ENCODE measurements at regions not wholly inside any gene's neighbourhood (a gene's known extent, or its start where the extent isn't known, plus 50 kb on each side); places are given as distances from the start of the nearest gene placed in this dataset.

DNA sequence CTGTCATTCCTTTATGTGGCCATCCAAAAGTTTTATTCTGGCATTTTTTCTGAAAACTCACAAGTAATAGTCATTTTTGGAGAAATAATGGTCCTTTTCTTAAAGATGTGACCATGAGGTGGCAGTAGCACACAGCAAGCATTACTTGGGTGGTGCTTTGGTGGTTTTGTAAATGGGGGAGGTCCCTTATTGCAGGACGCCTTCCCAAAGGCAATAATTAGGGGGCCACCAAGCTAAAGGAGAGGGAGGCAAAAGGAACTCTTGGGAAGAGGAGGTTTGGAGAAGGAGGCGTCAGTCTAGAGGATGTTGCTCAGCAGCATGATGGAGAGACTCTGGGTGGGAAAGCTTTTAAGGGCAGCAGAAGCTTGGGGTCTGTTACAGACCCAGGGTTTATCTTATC lies 422.6 kb upstream of the MMS22L start:
- 18% methylated on average over 2 of the region's 2 CpGs for WGBS (ENCODE audit: insufficient coverage)
- no peak for TF ChIP-seq CTCF (IDR thresholded peaks at IDR 0.05)
- H3K27me3 Mint-ChIP-seq (ENCODE audit: low read depth in 2 of 2) = no peaks in the 10 kb centered on the region
- H3K36me3 ChIP-seq (ENCODE audit: control insufficient read depth, insufficient read depth, low read length) = no peaks in the 10 kb centered on the region
- no peaks in the 10 kb centered on the region for H3K36me3 Mint-ChIP-seq
- no peak overlapping the region for H3K27ac ChIP-seq (ENCODE audit: low read length)
- H3K27ac Mint-ChIP-seq = no peak overlapping the region
- no peak for ATAC-seq
- H3K27me3 ChIP-seq (ENCODE audit: control insufficient read depth, insufficient read depth, low read length) = no peaks in the 10 kb centered on the region
- peaks cover 2 to 7% of the 10 kb centered on the region in 2 donors for H3K9me3 Mint-ChIP-seq
- intact Hi-C loops (cut with micrococcal nuclease) = no loop called here
- no peak overlapping the region for H3K4me3 Mint-ChIP-seq
- H3K4me3 ChIP-seq (ENCODE audit: low read length) = no peak overlapping the region
- no peaks in the 10 kb centered on the region for H3K4me1 ChIP-seq (ENCODE audit: control insufficient read depth, insufficient read depth, low read length)
- no peaks in the 10 kb centered on the region for H3K4me1 Mint-ChIP-seq
- no peak for DNase-seq
- H3K9me3 ChIP-seq (ENCODE audit: control insufficient read depth, insufficient read depth, low read length) = peaks cover 3% of the 10 kb centered on the region

DNA sequence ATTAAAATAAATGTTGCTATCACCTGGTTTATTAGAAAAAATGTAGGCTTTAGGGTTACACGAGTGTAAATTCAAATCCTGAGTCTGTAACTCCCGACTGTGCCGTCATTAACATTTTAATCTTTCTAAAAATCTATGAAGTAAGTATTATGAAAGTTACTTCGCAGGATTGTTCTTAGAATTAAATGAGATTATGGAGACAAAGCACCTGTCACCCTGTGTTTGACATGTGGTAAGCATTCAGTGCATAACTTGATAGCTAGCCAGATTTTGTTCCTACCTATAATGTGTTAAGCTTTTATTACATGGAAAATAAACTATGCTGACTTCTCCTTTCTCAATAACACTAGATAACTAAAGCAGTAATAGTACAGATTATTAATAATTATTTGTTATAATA lies 429.7 kb upstream of the MMS22L start:
- no peaks in the 10 kb centered on the region for H3K27me3 Mint-ChIP-seq (ENCODE audit: low read depth in 2 of 2)
- no peaks in the 10 kb centered on the region for H3K36me3 Mint-ChIP-seq
- no peak overlapping the region for H3K4me3 Mint-ChIP-seq
- Histone ChIP-seq H3K4me3 (ENCODE audit: low read length) (no peak overlapping the region), H3K9me3 (ENCODE audit: control insufficient read depth, insufficient read depth, low read length) (no peaks in the 10 kb centered on the region), H3K36me3 (ENCODE audit: control insufficient read depth, insufficient read depth, low read length) (no peaks in the 10 kb centered on the region), H3K4me1 (ENCODE audit: control insufficient read depth, insufficient read depth, low read length) (no peaks in the 10 kb centered on the region), H3K27me3 (ENCODE audit: control insufficient read depth, insufficient read depth, low read length) (no peaks in the 10 kb centered on the region), H3K27ac (ENCODE audit: low read length) (no peak overlapping the region)
- WGBS (ENCODE audit: insufficient coverage) = 86% methylated on average over 4 of the region's 4 CpGs
- H3K9me3 Mint-ChIP-seq = peaks cover 12 to 18% of the 10 kb centered on the region in 2 donors
- no peak for TF ChIP-seq CTCF (IDR thresholded peaks at IDR 0.05)
- no peak for DNase-seq
- no peak overlapping the region for H3K27ac Mint-ChIP-seq
- intact Hi-C loops (cut with micrococcal nuclease) = no loop called here
- no peaks in the 10 kb centered on the region for H3K4me1 Mint-ChIP-seq
- ATAC-seq = no peak

- H3K4me1 ChIP-seq (ENCODE audit: control insufficient read depth, insufficient read depth, low read length) = no peaks in the 10 kb centered on the region
- Mint-ChIP-seq H3K4me1 (no peaks in the 10 kb centered on the region), H3K4me3 (no peak overlapping the region), H3K27ac (no peak overlapping the region), H3K36me3 (no peaks in the 10 kb centered on the region), H3K9me3 (peaks cover 12 to 16% of the 10 kb centered on the region in 2 donors), H3K27me3 (ENCODE audit: low read depth in 2 of 2) (no peaks in the 10 kb centered on the region)
- no peak for TF ChIP-seq CTCF (IDR thresholded peaks at IDR 0.05)
- H3K4me3 ChIP-seq (ENCODE audit: low read length) = no peak overlapping the region
- H3K27me3 ChIP-seq (ENCODE audit: control insufficient read depth, insufficient read depth, low read length) = no peaks in the 10 kb centered on the region
- no peaks in the 10 kb centered on the region for H3K36me3 ChIP-seq (ENCODE audit: control insufficient read depth, insufficient read depth, low read length)
- H3K27ac ChIP-seq (ENCODE audit: low read length) = no peak overlapping the region
- DNase-seq = no peak
- H3K9me3 ChIP-seq (ENCODE audit: control insufficient read depth, insufficient read depth, low read length) = no peaks in the 10 kb centered on the region
- no peak for ATAC-seq
- intact Hi-C loops (cut with micrococcal nuclease) = no loop called here
Observed at GRCh38 chr6:97714772-97715171, 431.8 kb upstream of the MMS22L start.

DNA sequence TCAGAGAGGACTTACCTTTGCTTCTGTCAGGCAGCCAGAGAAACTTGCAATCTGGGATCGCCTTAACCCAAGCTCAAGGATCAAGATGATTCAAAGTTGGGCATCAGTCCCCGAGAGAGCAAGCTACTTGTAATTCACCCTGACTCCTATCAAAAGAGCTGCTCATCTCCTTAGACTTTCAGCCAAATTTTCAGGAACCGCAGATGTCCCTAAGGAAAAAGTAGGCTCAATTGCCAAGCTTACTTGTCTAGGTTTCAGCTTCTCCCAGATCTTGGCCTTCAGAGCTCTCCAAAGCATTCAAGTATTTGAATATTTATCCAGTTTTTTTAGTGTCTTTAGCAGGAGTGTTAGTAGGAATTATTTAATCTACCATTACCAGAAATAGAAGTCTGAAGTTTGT lies 434.1 kb upstream of the MMS22L start:
- DNase-seq (no peak), ATAC-seq (no peak)
- Mint-ChIP-seq H3K27ac (no peak overlapping the region), H3K36me3 (no peaks in the 10 kb centered on the region), H3K27me3 (ENCODE audit: low read depth in 2 of 2) (no peaks in the 10 kb centered on the region), H3K9me3 (peaks cover 17% of the 10 kb centered on the region in 2 donors), H3K4me1 (no peaks in the 10 kb centered on the region), H3K4me3 (no peak overlapping the region)
- TF ChIP-seq CTCF (IDR thresholded peaks at IDR 0.05) = no peak
- no peaks in the 10 kb centered on the region for H3K9me3 ChIP-seq (ENCODE audit: control insufficient read depth, insufficient read depth, low read length)
- H3K27me3 ChIP-seq (ENCODE audit: control insufficient read depth, insufficient read depth, low read length) = no peaks in the 10 kb centered on the region
- intact Hi-C loops (cut with micrococcal nuclease) = no loop called here
- no peak overlapping the region for H3K27ac ChIP-seq (ENCODE audit: low read length)
- H3K4me1 ChIP-seq (ENCODE audit: control insufficient read depth, insufficient read depth, low read length) = no peaks in the 10 kb centered on the region
- WGBS (ENCODE audit: insufficient coverage) = 92% methylated on average over 3 of the region's 3 CpGs
- no peak overlapping the region for H3K4me3 ChIP-seq (ENCODE audit: low read length)
- no peaks in the 10 kb centered on the region for H3K36me3 ChIP-seq (ENCODE audit: control insufficient read depth, insufficient read depth, low read length)

All from natural killer cell (primary cell).